ENCODE measurements at regions not wholly inside any gene's neighbourhood (a gene's known extent, or its start where the extent isn't known, plus 50 kb on each side); places are given as distances from the start of the nearest gene placed in this dataset.

DNA sequence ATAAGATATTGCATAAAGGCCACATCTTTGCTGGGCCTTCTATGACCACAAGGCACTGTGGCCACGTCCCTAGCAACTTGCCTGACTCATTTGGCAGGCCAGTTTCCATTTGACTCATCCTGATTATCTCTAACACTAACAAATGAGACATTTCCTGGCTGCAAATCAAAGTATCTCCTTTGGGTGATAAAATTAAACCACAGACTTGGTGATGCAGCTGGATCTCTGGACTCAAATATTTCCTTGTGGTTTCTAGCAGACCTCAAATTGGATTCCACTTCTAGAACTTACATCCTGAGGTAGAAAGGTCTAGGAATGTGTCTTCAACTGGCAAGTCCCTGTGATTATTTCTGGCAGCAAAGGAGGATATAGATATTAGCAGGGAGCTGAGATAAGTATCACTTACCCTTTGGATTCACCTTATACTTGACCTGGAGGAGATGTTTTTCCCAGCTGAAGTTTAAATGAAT is 167.9 kb upstream of the NXPH2 start:
- TF ChIP-seq, protein P1, sequence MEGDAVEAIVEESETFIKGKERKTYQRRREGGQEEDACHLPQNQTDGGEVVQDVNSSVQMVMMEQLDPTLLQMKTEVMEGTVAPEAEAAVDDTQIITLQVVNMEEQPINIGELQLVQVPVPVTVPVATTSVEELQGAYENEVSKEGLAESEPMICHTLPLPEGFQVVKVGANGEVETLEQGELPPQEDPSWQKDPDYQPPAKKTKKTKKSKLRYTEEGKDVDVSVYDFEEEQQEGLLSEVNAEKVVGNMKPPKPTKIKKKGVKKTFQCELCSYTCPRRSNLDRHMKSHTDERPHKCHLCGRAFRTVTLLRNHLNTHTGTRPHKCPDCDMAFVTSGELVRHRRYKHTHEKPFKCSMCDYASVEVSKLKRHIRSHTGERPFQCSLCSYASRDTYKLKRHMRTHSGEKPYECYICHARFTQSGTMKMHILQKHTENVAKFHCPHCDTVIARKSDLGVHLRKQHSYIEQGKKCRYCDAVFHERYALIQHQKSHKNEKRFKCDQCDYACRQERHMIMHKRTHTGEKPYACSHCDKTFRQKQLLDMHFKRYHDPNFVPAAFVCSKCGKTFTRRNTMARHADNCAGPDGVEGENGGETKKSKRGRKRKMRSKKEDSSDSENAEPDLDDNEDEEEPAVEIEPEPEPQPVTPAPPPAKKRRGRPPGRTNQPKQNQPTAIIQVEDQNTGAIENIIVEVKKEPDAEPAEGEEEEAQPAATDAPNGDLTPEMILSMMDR (IDR thresholded peaks at IDR 0.05): no peak

DNA sequence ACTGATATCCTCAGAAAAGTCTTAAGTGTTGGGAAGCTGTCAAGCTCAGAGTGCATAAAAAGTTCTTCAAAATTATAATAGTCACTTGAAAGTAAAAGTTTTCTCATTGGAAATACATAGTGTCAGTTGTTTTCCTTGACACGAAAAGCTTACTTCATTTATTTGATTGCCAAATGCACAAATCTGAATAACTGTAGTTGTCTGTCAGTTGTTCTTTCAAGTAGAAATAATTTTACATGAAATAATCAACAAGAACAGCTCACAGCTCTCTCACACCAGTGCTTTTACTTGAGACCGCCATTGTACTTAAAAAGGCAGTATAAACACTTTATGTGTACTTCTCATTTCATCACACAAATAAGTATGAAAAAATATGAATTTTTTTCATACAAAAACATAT is 163.3 kb upstream of the NXPH2 start:
- TF ChIP-seq, protein P1 (IDR thresholded peaks at IDR 0.05): no peak

DNA sequence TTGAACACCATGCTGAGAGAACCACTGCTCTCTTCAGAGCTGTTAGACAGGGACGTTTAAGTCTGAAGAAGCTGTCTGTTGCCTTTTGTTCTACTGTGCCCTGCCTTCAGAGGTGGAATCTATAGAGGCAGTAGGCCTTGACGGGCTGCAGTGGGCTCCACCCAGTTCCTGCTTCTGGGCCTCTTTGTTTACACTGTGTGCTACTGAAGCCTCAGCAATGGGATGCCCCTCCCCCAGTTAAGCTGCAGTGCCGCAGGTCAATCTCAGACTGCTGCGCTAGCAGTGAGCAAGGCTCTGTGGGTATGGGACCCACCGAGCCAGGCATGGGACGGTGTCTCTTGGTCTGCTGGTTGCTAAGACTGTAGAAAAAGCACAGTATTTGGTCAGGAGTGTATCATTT is 162.3 kb upstream of the NXPH2 start:
- TF ChIP-seq, protein P1 (IDR thresholded peaks at IDR 0.05): no peak

DNA sequence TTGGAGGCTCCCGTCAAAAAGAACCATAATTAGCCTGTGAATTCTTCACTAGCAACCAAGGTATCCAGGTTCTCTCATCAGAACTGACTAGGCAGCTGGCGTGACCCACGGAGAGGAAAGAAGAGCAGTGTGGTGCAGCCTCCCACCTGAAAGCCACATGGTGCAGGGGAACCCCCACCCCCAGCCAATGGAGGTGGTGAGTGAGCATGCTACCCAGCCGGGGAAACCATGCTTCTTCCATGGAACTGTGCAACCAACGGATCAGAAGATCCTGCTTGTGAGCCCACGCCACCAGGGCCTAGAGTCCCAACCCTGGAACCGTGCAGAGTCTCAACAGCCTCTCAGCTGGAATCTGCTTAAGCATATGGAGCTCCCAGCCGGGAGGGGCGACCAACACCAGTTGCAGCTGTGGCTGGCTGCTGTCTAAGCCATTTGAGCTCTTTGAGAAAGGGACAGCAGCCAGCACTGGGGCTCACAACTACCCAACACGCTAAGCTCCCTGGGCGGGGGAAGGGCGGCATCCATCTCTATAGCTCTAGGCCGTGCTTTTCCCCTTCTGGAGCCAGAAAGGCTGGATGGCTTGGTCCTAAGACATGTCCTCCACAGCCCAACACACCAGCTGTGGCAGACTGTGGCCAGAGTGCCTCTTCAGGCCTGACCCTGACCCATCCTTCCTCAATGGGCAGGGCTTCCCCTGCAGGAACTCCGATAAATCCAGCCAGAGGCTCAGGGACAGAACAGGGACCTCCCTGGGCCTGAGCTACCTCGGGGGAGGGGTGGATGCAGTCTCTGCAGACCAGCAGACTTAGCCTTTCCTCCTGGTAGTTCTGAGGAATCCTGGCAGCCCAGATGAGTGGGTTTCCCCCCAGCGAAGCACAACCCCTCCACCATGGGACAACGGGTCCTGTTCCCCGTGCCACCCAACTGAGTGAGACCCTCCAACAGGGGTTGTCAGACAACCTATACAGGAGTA is 151.4 kb upstream of the NXPH2 start:
- TF ChIP-seq, protein P1 (IDR thresholded peaks at IDR 0.05): no peak

DNA sequence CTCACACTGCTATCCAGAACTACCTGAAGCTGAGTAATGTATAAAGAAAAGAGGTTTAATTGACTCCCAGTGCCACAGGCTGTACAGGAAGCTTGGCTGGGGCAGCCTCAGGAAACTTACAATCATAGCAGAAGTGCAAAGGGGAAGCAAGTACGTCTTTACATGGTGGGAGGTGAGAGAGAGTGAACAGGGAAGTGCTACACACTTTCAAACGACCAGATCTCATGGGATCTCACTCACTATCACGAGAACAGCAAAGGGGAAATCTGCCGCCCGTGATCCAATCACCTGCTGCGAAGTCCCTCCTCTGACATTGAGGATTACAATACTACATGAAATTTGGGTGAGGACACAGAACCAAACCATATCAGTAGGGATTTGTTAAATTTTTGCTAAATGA is 150.4 kb upstream of the NXPH2 start:
- TF ChIP-seq, protein P1 (IDR thresholded peaks at IDR 0.05): no peak

DNA sequence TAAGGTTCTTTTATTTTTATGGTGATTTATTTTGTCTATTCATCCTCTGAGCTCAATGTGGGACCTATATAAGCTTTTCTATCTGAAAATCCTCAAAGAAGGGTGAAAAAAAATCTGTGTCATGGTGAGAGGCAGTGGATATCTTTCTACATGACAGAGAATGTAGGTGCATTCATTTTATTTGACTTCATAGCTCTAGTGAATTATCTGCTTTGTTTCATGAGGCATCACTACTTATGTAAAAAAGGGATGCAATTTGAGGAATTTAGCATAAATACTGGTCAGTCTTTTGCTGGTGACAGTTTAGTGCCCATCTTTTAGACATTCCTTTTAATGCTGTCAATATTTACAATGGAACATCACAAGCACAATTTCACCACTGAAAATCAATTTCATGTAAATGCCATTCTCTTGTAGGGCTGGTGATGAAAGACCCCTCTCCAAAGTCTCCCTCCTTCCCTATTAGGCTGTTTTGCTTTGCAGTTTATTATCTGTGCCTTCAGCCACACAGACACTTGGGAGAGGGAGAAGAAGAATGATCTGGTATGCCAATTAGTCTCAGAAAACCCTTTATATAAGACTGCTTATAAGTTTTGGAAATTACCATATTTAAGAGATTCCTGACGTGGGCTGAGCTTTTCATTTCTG is 148.3 kb upstream of the NXPH2 start:
- TF ChIP-seq, protein P1 (IDR thresholded peaks at IDR 0.05): no peak

DNA sequence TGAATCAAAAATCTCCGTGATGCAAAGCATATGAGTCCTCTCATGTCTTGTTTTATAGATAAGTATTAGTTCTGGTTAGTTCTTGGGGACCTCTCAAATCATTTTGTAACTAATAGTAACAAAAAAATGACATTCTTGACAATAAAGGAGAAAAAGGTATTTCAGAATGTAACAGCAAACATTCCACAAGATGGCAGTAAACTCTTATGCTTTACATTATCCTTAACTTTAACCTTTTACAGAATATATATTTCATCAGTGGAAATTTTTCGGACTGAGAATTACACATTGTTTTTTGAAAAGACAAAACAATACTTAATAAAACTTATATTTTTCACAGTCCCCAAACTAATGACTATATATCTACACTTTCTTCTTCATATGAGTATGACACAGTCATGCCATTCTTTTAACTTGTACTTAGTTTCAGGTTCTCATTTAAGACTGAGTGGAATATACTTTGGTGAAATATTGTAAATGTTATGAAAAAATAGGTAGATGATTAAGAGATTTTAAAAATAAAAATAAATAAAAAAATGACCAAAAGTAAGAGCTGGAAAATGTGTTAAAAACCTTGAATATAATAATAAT is 142.9 kb upstream of the NXPH2 start:
- TF ChIP-seq, protein P1 (IDR thresholded peaks at IDR 0.05): peak; percentile 58
